HepG2 (cell line): ENCODE measurements at regions not wholly inside any gene's neighbourhood (a gene's known extent, or its start where the extent isn't known, plus 50 kb on each side); places are given as distances from the start of the nearest gene placed in this dataset.

ENCODE experiments used
- ATAC-seq: fragments of 200-7000 bp; cut with Tn5 transposase; 3 replicates; pipeline ENCODE4 v1.9.1; 2020; ENCODE audit warnings: mild to moderate bottlenecking, moderate library complexity
- BruUV-seq: library from RNA; stranded (reverse); fragments of 400-500 nt; replicated peaks from 2 replicates; lab custom pipeline; 2021; lab: Mats Ljungman, UMichigan
- CTCF ChIA-PET: fragments of 300-600 bp; formaldehyde crosslinking; extraction: SDS; loops from one replicate; lab custom pipeline; 2021; ENCODE audit warnings: low total read pairs, inconsistent platforms, low intra/inter-chr PET ratio; lab: Yijun Ruan, JAX
- POLR2A ChIA-PET: fragments of 350-600 bp; sonication (Branson Sonifier 250); formaldehyde crosslinking; loops from one replicate; lab custom pipeline; 2020; ENCODE audit warnings: antibody characterized with exemption, inconsistent platforms; lab: Yijun Ruan, JAX
- DNase-seq: peaks from one replicate; pipeline ENCODE4 v3.0.0-alpha.2; 2015; ENCODE audit warnings: low spot score
- FAIRE-seq: peaks from 3 replicates; lab custom pipeline; 2011; peaks lifted over from hg19 to GRCh38; lab: Jason Lieb, UNC
- H2AFZ ChIP-seq: one replicate; pipeline ENCODE4 v1.6.1; 2011; ENCODE audit warnings: low read length, inconsistent platforms
- H3K27ac ChIP-seq: fragments of 300-600 bp; 3 replicates; pipeline ENCODE4 v1.8.0; 2011; ENCODE audit warnings: mixed run types, mild to moderate bottlenecking, mixed read lengths, low read length, inconsistent platforms; ENCODE audit not compliant: insufficient read depth; ENCODE audit errors: extremely low read length
- H3K27me3 ChIP-seq, 2 experiments: fragments of 200-600 bp in 1 of 2; 2 replicates in 1 of 2; 3 replicates in 1 of 2; pipeline versions ENCODE4 v1.6.0 to v1.8.0; 2011; ENCODE audit warnings: low read length in 2 of 2, mild to moderate bottlenecking in 2 of 2, moderate library complexity in 2 of 2, inconsistent platforms in 1 of 2; ENCODE audit not compliant: insufficient read depth in 2 of 2, control insufficient read depth in 1 of 2
- H3K36me3 ChIP-seq, 2 experiments: fragments of 200-600 bp in 1 of 2; replicated peaks in 1 of 2; 2 replicates in 1 of 2; 3 replicates in 1 of 2; pipeline versions ENCODE4 v1.5.1 to v1.8.0; 2011; ENCODE audit warnings: low read length in 2 of 2, inconsistent platforms in 1 of 2; ENCODE audit not compliant: insufficient read depth in 2 of 2, control insufficient read depth in 1 of 2
- H3K4me1 ChIP-seq: 2 replicates; pipeline ENCODE4 v1.5.1; 2012; ENCODE audit warnings: low read length, inconsistent platforms; ENCODE audit not compliant: insufficient read depth
- H3K4me2 ChIP-seq: 2 replicates; pipeline ENCODE4 v1.6.0; 2011; ENCODE audit warnings: low read depth, low read length, inconsistent platforms
- H3K4me3 ChIP-seq, 3 experiments: fragments of 200-600 bp in 1 of 3; sonication (generic), shearing (Covaris generic) in 1 of 3; replicated peaks in 1 of 3; 2 replicates each; pipeline ENCODE4 v1.5.1; 2011 to 2016; ENCODE audit warnings: low read length in 3 of 3, inconsistent platforms in 2 of 3, low read depth in 2 of 3, mild to moderate bottlenecking in 2 of 3, control low read depth in 1 of 3, mixed read lengths in 1 of 3; ENCODE audit not compliant: insufficient read depth in 1 of 3
- H3K79me2 ChIP-seq: one replicate; pipeline ENCODE4 v1.6.1; 2011; ENCODE audit warnings: low read length, inconsistent platforms; ENCODE audit not compliant: insufficient read depth
- H3K9ac ChIP-seq: 2 replicates; pipeline ENCODE4 v1.6.0; 2011; ENCODE audit warnings: mild to moderate bottlenecking, low read depth, low read length, inconsistent platforms; ENCODE audit not compliant: insufficient read depth
- H3K9me3 ChIP-seq: 2 replicates; pipeline ENCODE4 v1.5.1; 2012; ENCODE audit warnings: mild to moderate bottlenecking, low read length
- H4K20me1 ChIP-seq: 2 replicates; pipeline ENCODE4 v1.6.0; 2011; ENCODE audit warnings: inconsistent platforms, mild to moderate bottlenecking, low read length, moderate library complexity; ENCODE audit not compliant: insufficient read depth
- CBX2 ChIP-seq, 2 experiments: fragments of 200-600 bp in 1 of 2; sonication (generic); formaldehyde crosslinking in 1 of 2; IDR thresholded peaks; 2 replicates each; pipeline versions ENCODE4 v1.7.0 to v1.8.1; 2018 to 2022; ENCODE audit warnings: low read depth in 2 of 2, low read length in 1 of 2, mild to moderate bottlenecking in 1 of 2, missing genetic modification reagents in 1 of 2
- CREM ChIP-seq, 2 experiments: sonication (generic) in 1 of 2; formaldehyde crosslinking in 1 of 2; IDR thresholded peaks; 2 replicates each; pipeline versions ENCODE4 v1.4.0 to v1.6.1; 2016 to 2020; ENCODE audit warnings: antibody characterized with exemption in 1 of 2, mild to moderate bottlenecking in 1 of 2, missing genetic modification reagents in 1 of 2
- NFIB ChIP-seq: sonication (generic); formaldehyde crosslinking; IDR thresholded peaks from 2 replicates; pipeline ENCODE4 v1.9.0; 2021; ENCODE audit warnings: missing genetic modification reagents, mild to moderate bottlenecking, borderline replicate concordance
- ZNF292 ChIP-seq: sonication (generic); formaldehyde crosslinking; IDR thresholded peaks from 2 replicates; pipeline ENCODE4 v1.8.1; 2022; ENCODE audit warnings: mild to moderate bottlenecking, low read depth, missing genetic modification reagents, borderline replicate concordance
- ZNF326 ChIP-seq: sonication (generic); formaldehyde crosslinking; IDR thresholded peaks from 2 replicates; pipeline ENCODE4 v1.4.0; 2020; ENCODE audit warnings: missing genetic modification reagents, borderline replicate concordance
- WGBS: methylation state at CpG from one replicate; pipeline ENCODE4 v1.1.6; 2017; ENCODE audit warnings: low lambda C conversion rate; 5-methylcytosine and 5-hydroxymethylcytosine counted together
- in situ Hi-C: cut with HindIII; loops from 2 replicates; pipeline ENCODE4 v1.10.0; 2017; ENCODE audit warnings: low pct_unique_long_range_greater_than_20kb; ENCODE audit not compliant: extremely low pct_ligation_motif_present
- intact Hi-C: fragments of 100-400 bp; cut with micrococcal nuclease; formaldehyde crosslinking; loops from one replicate; pipeline ENCODE4 v1.10.0; 2022; ENCODE audit not compliant: unreplicated experiment

DNA sequence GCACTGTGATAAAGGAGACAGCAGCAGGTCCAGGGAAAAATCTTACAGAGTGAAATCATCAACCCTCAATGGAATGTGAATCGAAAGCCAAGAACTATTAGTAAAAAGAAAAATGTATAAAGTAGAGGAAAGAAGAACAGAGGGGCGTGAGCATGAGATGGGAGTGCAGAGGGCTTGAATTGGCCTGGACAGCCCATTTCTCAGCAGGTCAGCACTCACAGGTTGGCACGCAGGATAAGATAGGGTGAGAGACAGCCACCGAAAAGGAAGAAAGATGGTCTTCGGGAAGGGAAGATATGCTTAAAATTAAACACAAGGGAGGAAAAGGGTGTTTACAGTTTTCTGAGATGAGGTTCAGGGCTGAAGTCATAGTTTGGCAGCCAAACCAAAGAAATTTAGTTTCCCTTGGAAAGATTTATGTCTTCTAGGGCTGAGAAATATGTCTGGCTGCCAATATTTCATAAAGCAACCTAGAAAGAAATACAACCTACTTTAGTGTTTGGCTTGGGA is 524.7 kb downstream of the SPATA31D1 start (continued):
- TF ChIP-seq CREM (IDR thresholded peaks at IDR 0.05) (no peak), CREM (CRISPR knock-in tag; IDR thresholded peaks at IDR 0.05) (no peak), ZNF326 (no peak)

DNA sequence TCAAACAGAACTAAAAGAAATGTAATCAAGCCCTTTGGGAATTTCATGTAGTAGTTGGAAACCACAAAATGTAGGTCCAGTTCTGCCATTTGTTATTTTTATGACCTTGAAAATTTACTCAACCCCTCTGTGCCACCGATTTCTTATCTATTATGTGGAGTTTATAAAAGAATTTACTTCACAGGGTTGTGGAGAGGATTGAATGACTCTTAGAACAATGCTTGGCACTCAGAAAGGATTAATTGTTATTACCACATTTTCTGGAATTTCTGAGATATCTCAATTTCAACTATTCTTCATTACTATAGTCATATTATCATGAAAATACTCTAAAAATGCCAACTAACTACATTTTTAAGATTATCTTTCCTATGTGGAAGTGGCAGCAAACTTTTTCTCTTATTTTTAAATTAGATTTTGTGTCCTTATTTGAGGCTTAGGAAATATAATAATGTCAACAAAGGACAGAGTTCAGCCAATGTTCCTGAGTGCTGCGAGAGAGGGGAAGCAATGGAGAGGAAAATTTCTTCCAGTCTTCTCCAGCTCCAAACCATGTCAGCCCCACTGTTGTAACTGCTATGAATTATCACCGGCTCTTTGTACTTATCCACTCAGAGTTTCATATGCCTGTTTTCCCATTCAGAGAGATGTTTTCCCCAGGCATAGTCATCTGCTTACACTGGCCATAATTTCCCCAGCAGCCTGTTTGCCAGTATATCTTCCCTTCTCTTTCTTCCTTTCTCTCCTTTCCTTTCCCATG is 525.6 kb downstream of the SPATA31D1 start:
- no peaks in the 10 kb centered on the region for H3K4me1 ChIP-seq
- H3K9ac ChIP-seq = no peak overlapping the region
- no peaks in the 10 kb centered on the region for H4K20me1 ChIP-seq
- ChIA-PET CTCF (no interaction called here), POLR2A (no interaction called here)
- TF ChIP-seq NFIB (CRISPR knock-in tag) (no peak), ZNF292 (CRISPR knock-in tag) (no peak)
- no peaks in the 10 kb centered on the region for H3K27me3 ChIP-seq
- H3K36me3 ChIP-seq = no peaks in the 10 kb centered on the region
- H3K4me2 ChIP-seq = no peak overlapping the region
- intact Hi-C loops (no loop called here), in situ Hi-C loops (no loop called here)
- no peak for DNase-seq
- H3K79me2 ChIP-seq = no peaks in the 10 kb centered on the region
- 0 out of 2 replicates have a peak, but pooled peaks cover 6% of the 10 kb centered on the region for H3K9me3 ChIP-seq
- FAIRE-seq = no peak
- WGBS = 47% methylated on average over 3 of the region's 3 CpGs
- no peak overlapping the region for H2AFZ ChIP-seq
- no peak for ATAC-seq
- no peak overlapping the region for H3K4me3 ChIP-seq
- no peak overlapping the region for H3K27ac ChIP-seq
- BruUV-seq = no TSS peak

DNA sequence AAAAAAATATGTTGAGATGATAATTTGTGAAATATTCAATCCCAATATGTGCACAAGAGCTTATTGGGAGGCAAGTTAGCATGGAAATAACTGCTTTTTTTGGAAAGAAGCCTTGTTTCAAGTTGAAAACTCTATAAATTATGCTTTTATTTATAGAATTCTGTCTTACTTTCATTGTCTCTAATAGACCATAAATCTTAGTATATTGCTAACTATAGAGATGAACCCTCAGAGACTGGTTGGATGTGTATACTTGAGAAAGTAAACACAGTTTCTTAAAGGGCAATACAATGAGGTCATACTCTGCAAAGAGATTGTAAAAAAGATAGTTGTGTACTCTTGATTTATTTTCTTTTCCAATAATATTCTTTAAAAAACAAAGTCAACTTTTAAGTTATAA is 530.3 kb downstream of the SPATA31D1 start:
- POLR2A ChIA-PET = no interaction called here
- intact Hi-C loops (no loop called here), in situ Hi-C loops (no loop called here)
- no peak overlapping the region for H2AFZ ChIP-seq
- no peak overlapping the region for H3K4me3 ChIP-seq
- no peak for DNase-seq
- H3K27ac ChIP-seq = no peak overlapping the region
- CTCF ChIA-PET = no interaction called here
- no peaks in the 10 kb centered on the region for H4K20me1 ChIP-seq
- H3K4me1 ChIP-seq = no peaks in the 10 kb centered on the region
- H3K4me2 ChIP-seq = no peak overlapping the region
- H3K79me2 ChIP-seq = no peaks in the 10 kb centered on the region
- no peak for FAIRE-seq
- no peak for TF ChIP-seq CBX2 (IDR thresholded peaks at IDR 0.05; ENCODE audit: low read depth, low read length)
- no peak for TF ChIP-seq CBX2 (CRISPR knock-in tag; IDR thresholded peaks at IDR 0.05; ENCODE audit: low read depth)
- H3K36me3 ChIP-seq = no peaks in the 10 kb centered on the region
- BruUV-seq = no TSS peak
- ATAC-seq = no peak
- no peaks in the 10 kb centered on the region for H3K27me3 ChIP-seq
- H3K9me3 ChIP-seq = peaks cover 6% of the 10 kb centered on the region; the same call in 1 of the 2 replicates
- H3K9ac ChIP-seq = no peak overlapping the region
